Panc1 (cell line): ENCODE measurements at regions not wholly inside any gene's neighbourhood (a gene's known extent, or its start where the extent isn't known, plus 50 kb on each side); places are given as distances from the start of the nearest gene placed in this dataset.

Experiments
- ATAC-seq: fragments of 200-7000 bp; cut with Tn5 transposase; 2 replicates; pipeline ENCODE4 v1.9.1; 2020; ENCODE audit warnings: mild to moderate bottlenecking, moderate library complexity
- BruUV-seq: library from RNA; stranded (reverse); fragments of 400-500 nt; replicated peaks from 2 replicates; lab custom pipeline; 2021; lab: Mats Ljungman, UMichigan
- CTCF ChIA-PET: fragments of 300-600 bp; sonication (Branson Sonifier 250); formaldehyde crosslinking; loops from one replicate; lab custom pipeline; 2022; ENCODE audit warnings: antibody characterized with exemption; lab: Charles Lee
- POLR2A ChIA-PET: fragments of 300-600 bp; sonication (Branson Sonifier 250); formaldehyde crosslinking; loops from one replicate; lab custom pipeline; 2022; ENCODE audit warnings: antibody characterized with exemption; lab: Charles Lee
- DNase-seq: peaks from one replicate; pipeline ENCODE4 v3.0.0-alpha.2; 2010; ENCODE audit warnings: low read depth, low spot score
- H3K27ac ChIP-seq: 2 replicates; pipeline ENCODE4 v1.5.1; 2011; ENCODE audit warnings: mild to moderate bottlenecking, low read length, inconsistent platforms
- H3K27me3 ChIP-seq: fragments of 200-500 bp; sonication (Bioruptor generic); 2 replicates; pipeline ENCODE4 v1.6.0; 2014; ENCODE audit warnings: low read length, inconsistent platforms; ENCODE audit not compliant: control insufficient read depth, insufficient read depth
- H3K36me3 ChIP-seq: fragments of 200-500 bp; sonication (Bioruptor generic); 2 replicates; pipeline ENCODE4 v1.5.1; 2014; ENCODE audit warnings: inconsistent platforms, mild to moderate bottlenecking, low read length, moderate library complexity; ENCODE audit not compliant: control insufficient read depth, insufficient read depth
- H3K4me1 ChIP-seq: 2 replicates; pipeline ENCODE4 v1.5.1; 2011; ENCODE audit warnings: inconsistent platforms, mild to moderate bottlenecking, low read length, moderate library complexity; ENCODE audit not compliant: control insufficient read depth, insufficient read depth
- H3K4me3 ChIP-seq, 2 experiments: 2 replicates each; pipeline ENCODE4 v1.5.1; 2011 to 2012; ENCODE audit warnings: low read depth in 2 of 2, low read length in 2 of 2, mild to moderate bottlenecking in 2 of 2, inconsistent platforms in 1 of 2, moderate library complexity in 1 of 2
- H3K9me3 ChIP-seq: fragments of 200-500 bp; sonication (Bioruptor generic); 2 replicates; pipeline ENCODE4 v1.5.1; 2014; ENCODE audit warnings: low read depth, mild to moderate bottlenecking, inconsistent platforms, low read length, moderate library complexity; ENCODE audit not compliant: control insufficient read depth, insufficient read depth
- POLR2AphosphoS5 ChIP-seq: IDR thresholded peaks from 2 replicates; pipeline ENCODE4 v1.6.1; 2012; ENCODE audit warnings: mild to moderate bottlenecking, low read depth, low read length, moderate library complexity
- SIN3A ChIP-seq: IDR thresholded peaks from 2 replicates; pipeline ENCODE4 v1.6.1; 2012; ENCODE audit warnings: low read depth, mild to moderate bottlenecking, low read length, moderate library complexity, borderline replicate concordance; ENCODE audit not compliant: insufficient read depth
- TCF7L2 ChIP-seq: IDR thresholded peaks from 2 replicates; pipeline ENCODE4 v1.6.1; 2011; ENCODE audit warnings: mild to moderate bottlenecking, low read depth, low read length, inconsistent platforms
- in situ Hi-C: cut with HindIII; loops from 2 replicates; pipeline ENCODE4 v1.10.0; 2016; ENCODE audit warnings: low sequenced_read_pairs, low pct_unique_long_range_greater_than_20kb
- intact Hi-C: fragments of 100-400 bp; cut with micrococcal nuclease; formaldehyde crosslinking; loops from one replicate; pipeline ENCODE4 v1.10.0; 2022; ENCODE audit not compliant: unreplicated experiment
- TF ChIP-seq, protein P1 (sequence below): fragments of 450-650 bp; IDR thresholded peaks from 2 replicates; pipeline ENCODE4 v1.5.1; 2017; ENCODE audit warnings: mild to moderate bottlenecking
- TF ChIP-seq, protein P2 (sequence below), 2 experiments: IDR thresholded peaks; 2 replicates each; pipeline ENCODE4 v1.6.1; 2011 to 2012; ENCODE audit warnings: low read depth in 2 of 2, control low read depth in 1 of 2, low read length in 1 of 2, mild to moderate bottlenecking in 1 of 2, moderate library complexity in 1 of 2; ENCODE audit not compliant: insufficient read depth in 1 of 2

DNA sequence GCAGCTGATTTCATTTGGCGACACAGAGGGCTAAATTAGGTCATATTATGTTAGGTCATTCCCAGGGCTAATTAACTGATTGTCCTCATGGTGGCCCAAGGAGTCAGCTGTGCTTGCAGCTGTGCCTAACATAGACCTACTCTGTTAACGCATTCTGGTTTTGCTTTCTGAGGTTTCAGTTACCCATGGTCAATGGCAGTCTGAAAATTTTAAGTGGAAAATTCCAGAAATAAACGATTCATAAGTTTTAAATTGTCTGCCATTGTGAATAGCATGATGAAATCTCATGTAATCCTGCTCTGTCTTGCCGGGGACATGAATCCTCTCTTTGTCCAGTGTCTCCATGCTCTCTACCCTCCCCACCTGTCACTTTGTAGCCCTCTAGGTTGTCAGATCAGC, 168.7 kb downstream of the KCNS3 start:
- H3K4me1 ChIP-seq: no peaks in the 10 kb centered on the region
- no peak for DNase-seq
- in situ Hi-C loops (no loop called here), intact Hi-C loops (no loop called here)
- H3K36me3 ChIP-seq: no peaks in the 10 kb centered on the region
- no peak overlapping the region for H3K4me3 ChIP-seq
- CTCF ChIA-PET: no interaction called here
- no peaks in the 10 kb centered on the region for H3K27me3 ChIP-seq
- H3K27ac ChIP-seq: no peak overlapping the region
- POLR2A ChIA-PET: no interaction called here
- TF ChIP-seq, protein P1, sequence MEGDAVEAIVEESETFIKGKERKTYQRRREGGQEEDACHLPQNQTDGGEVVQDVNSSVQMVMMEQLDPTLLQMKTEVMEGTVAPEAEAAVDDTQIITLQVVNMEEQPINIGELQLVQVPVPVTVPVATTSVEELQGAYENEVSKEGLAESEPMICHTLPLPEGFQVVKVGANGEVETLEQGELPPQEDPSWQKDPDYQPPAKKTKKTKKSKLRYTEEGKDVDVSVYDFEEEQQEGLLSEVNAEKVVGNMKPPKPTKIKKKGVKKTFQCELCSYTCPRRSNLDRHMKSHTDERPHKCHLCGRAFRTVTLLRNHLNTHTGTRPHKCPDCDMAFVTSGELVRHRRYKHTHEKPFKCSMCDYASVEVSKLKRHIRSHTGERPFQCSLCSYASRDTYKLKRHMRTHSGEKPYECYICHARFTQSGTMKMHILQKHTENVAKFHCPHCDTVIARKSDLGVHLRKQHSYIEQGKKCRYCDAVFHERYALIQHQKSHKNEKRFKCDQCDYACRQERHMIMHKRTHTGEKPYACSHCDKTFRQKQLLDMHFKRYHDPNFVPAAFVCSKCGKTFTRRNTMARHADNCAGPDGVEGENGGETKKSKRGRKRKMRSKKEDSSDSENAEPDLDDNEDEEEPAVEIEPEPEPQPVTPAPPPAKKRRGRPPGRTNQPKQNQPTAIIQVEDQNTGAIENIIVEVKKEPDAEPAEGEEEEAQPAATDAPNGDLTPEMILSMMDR: no peak
- TF ChIP-seq SIN3A (no peak), POLR2AphosphoS5 (no peak), TCF7L2 (no peak)
- TF ChIP-seq, protein P2, sequence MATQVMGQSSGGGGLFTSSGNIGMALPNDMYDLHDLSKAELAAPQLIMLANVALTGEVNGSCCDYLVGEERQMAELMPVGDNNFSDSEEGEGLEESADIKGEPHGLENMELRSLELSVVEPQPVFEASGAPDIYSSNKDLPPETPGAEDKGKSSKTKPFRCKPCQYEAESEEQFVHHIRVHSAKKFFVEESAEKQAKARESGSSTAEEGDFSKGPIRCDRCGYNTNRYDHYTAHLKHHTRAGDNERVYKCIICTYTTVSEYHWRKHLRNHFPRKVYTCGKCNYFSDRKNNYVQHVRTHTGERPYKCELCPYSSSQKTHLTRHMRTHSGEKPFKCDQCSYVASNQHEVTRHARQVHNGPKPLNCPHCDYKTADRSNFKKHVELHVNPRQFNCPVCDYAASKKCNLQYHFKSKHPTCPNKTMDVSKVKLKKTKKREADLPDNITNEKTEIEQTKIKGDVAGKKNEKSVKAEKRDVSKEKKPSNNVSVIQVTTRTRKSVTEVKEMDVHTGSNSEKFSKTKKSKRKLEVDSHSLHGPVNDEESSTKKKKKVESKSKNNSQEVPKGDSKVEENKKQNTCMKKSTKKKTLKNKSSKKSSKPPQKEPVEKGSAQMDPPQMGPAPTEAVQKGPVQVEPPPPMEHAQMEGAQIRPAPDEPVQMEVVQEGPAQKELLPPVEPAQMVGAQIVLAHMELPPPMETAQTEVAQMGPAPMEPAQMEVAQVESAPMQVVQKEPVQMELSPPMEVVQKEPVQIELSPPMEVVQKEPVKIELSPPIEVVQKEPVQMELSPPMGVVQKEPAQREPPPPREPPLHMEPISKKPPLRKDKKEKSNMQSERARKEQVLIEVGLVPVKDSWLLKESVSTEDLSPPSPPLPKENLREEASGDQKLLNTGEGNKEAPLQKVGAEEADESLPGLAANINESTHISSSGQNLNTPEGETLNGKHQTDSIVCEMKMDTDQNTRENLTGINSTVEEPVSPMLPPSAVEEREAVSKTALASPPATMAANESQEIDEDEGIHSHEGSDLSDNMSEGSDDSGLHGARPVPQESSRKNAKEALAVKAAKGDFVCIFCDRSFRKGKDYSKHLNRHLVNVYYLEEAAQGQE (IDR thresholded peaks at IDR 0.05; ENCODE audit: insufficient read depth in 1 of 2, low read depth in 2 of 2, low read length in 1 of 2): no peak
- no peaks in the 10 kb centered on the region for H3K9me3 ChIP-seq
- no TSS peak for BruUV-seq
- ATAC-seq: no peak

DNA sequence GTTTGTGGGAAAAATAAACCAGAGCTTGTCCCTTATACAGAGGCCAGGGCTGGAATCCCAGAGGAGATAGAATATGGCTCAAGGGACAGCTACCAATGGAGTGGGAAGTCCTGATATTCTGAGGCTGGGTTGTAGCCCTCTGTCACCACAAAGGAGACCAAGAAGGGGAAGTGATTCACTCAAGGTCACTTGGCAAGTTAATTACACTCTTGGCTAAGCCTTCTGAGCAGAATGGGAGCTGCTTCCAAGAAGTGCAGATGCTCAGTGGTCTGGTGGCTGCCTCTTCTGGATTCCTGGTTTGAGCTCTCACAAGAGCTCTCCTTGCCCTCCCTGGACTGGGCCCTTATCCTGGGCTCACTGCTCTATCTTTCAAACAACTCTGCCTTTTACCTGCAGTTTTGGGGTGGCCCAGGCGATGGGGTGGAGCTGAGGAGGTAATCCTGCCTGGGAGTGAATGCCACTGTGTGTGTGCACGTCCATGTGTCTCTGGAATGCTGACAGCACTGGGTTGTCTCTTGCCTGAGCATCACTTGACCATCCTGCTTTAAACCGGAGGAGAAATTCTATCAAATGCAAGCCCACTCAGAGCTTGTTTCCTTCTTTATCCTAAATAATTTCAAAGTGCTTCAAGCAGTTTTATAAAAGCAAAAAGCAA, 168.2 kb downstream of the KCNS3 start:
- DNase-seq (no peak), ATAC-seq (no peak)
- in situ Hi-C loops: no loop called here
- H3K9me3 ChIP-seq: no peaks in the 10 kb centered on the region
- POLR2A ChIA-PET: no interaction called here
- H3K27me3 ChIP-seq: no peaks in the 10 kb centered on the region
- no peaks in the 10 kb centered on the region for H3K36me3 ChIP-seq
- no TSS peak for BruUV-seq
- TF ChIP-seq SIN3A (no peak), POLR2AphosphoS5 (no peak), TCF7L2 (no peak)
- TF ChIP-seq, protein P1: no peak
- TF ChIP-seq, protein P2 (IDR thresholded peaks at IDR 0.05; ENCODE audit: insufficient read depth in 1 of 2, low read depth in 2 of 2, low read length in 1 of 2): no peak
- H3K4me1 ChIP-seq: no peaks in the 10 kb centered on the region
- H3K27ac ChIP-seq: no peak overlapping the region
- intact Hi-C loops: no loop called here
- CTCF ChIA-PET: no interaction called here
- H3K4me3 ChIP-seq: no peak overlapping the region
